HG03280 (cell line): ENCODE measurements at regions not wholly inside any gene's neighbourhood (a gene's known extent, or its start where the extent isn't known, plus 50 kb on each side); places are given as distances from the start of the nearest gene placed in this dataset.

Source experiments
- ATAC-seq: cut with Tn5 transposase; IDR thresholded peaks from one replicate; pipeline ENCODE4 v1.9.1; 2021; ENCODE audit warnings: mild to moderate bottlenecking, moderate library complexity; ENCODE audit not compliant: unreplicated experiment

GRCh38 chr2:129698593-129698992 lies 280.9 kb upstream of the RAB6C start:
- ATAC-seq: no peak

GRCh38 chr2:129699781-129700573 lies 279.5 kb upstream of the RAB6C start:
- ATAC-seq: no peak

GRCh38 chr2:129702416-129703176 lies 276.9 kb upstream of the RAB6C start:
- ATAC-seq: no peak

GRCh38 chr2:129705085-129705484 lies 274.4 kb upstream of the RAB6C start:
- no peak for ATAC-seq

- no peak for ATAC-seq
These were observed 271.7 kb upstream of the RAB6C start for GRCh38 chr2:129707800-129708199.

- no peak for ATAC-seq
These were observed 271.1 kb upstream of the RAB6C start for GRCh38 chr2:129708221-129708967.

GRCh38 chr2:129709001-129709955 lies 270.2 kb upstream of the RAB6C start:
- no peak for ATAC-seq

- no peak for ATAC-seq
These were observed 269.4 kb upstream of the RAB6C start for GRCh38 chr2:129709956-129710598.

GRCh38 chr2:129710670-129711495 lies 268.6 kb upstream of the RAB6C start:
- no peak for ATAC-seq

- ATAC-seq: no peak
These were observed 267.4 kb upstream of the RAB6C start for GRCh38 chr2:129711816-129712675.

- ATAC-seq: no peak
These were observed 266.8 kb upstream of the RAB6C start for GRCh38 chr2:129712676-129712985.

- ATAC-seq: no peak
These were observed 266.1 kb upstream of the RAB6C start for GRCh38 chr2:129713337-129713736.

- ATAC-seq: no peak
These were observed 262.5 kb upstream of the RAB6C start for GRCh38 chr2:129716781-129717559.

- ATAC-seq: no peak
These were observed 261.8 kb upstream of the RAB6C start for GRCh38 chr2:129717560-129718130.

- ATAC-seq: no peak
These were observed 260.1 kb upstream of the RAB6C start for GRCh38 chr2:129719335-129719734.

GRCh38 chr2:129720360-129720759 lies 259.1 kb upstream of the RAB6C start:
- no peak for ATAC-seq

GRCh38 chr2:129720761-129721160 lies 258.7 kb upstream of the RAB6C start:
- ATAC-seq: no peak
